ENCODE measurements at regions not wholly inside any gene's neighbourhood (a gene's known extent, or its start where the extent isn't known, plus 50 kb on each side); places are given as distances from the start of the nearest gene placed in this dataset.

GRCh38 chr4:11730545-11730944, 301.9 kb upstream of the HS3ST1 start:
- DNase-seq, result no peak

GRCh38 chr4:11729548-11729947, 300.9 kb upstream of the HS3ST1 start:
- no peak for DNase-seq

GRCh38 chr4:11727903-11728564, 299.3 kb upstream of the HS3ST1 start:
- DNase-seq, result no peak

DNA sequence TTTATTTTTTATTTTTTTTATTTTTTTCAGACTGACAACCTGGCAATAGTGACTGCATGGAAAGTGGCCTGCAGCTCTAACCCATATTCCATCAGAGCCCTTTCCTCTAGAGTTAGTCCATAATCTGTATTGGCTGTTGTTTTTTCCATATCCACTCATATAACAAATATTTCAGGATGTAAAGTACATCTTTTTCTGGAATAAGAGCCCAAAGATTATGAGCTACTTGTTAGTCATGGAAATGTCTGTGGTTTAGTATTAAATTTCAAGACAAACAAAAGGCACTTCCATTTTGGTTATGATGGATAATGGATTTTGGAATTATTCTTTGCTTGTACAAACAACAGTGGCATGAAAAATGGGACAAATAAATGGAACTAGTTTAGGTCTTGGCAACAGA, 296.0 kb upstream of the HS3ST1 start:
- DNase-seq, result no peak

DNA sequence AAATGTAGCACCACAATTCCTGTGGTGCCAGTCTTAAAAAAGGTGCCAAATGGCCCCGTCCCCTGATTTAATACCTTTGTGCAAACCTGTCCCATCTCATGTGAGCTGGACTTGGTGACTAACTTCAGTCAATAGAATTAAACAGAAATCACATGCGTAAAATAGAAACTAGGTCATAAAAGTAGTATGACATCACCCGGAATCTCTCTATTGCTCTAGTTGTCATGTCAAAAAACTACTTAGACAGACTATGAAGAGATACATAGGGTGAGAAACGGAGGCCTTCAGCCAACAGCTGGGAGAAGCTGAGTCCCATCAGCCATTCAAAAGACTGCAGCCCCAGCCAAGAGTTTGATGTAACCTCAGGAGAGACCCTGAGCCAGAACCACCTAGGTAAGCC, 293.5 kb upstream of the HS3ST1 start:
- no peak for DNase-seq

DNA sequence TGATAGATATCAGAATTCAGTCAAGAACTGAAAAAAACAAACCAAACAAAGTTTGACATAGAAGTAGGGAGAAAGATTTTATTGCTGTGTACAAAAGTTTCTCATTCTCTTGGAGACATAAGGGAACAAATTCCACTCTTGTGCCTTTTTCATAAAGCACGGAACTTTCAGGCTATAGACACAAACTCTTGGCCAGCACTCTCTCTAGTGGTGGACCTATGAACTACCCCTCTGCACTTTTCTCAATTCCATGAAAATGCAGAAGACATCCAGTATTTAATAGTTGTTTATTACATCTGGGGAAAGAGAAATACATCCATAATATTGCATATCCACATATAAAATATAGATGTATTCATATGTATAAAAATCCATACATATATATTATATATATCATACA, 291.6 kb upstream of the HS3ST1 start:
- no peak for DNase-seq

DNA sequence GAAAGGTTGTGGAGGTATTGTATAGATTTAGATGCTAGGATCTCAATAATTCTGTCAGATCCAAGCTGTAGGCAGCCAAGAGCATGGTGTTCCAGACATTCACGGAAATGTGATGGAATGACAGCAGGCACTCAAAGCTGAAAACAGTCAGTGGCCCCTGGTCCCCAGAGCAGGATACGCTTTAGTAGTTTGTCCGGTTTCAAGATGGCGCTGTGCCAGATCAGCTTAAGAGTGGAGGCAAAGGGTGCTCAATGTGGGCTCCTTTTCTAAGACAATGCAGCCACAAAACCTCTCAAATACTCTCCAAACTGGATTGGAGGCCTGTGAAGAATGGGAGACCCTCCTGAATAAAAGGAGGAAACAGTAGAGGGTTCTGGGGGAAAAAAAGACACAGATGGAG, 291.2 kb upstream of the HS3ST1 start:
- no peak for DNase-seq

DNA sequence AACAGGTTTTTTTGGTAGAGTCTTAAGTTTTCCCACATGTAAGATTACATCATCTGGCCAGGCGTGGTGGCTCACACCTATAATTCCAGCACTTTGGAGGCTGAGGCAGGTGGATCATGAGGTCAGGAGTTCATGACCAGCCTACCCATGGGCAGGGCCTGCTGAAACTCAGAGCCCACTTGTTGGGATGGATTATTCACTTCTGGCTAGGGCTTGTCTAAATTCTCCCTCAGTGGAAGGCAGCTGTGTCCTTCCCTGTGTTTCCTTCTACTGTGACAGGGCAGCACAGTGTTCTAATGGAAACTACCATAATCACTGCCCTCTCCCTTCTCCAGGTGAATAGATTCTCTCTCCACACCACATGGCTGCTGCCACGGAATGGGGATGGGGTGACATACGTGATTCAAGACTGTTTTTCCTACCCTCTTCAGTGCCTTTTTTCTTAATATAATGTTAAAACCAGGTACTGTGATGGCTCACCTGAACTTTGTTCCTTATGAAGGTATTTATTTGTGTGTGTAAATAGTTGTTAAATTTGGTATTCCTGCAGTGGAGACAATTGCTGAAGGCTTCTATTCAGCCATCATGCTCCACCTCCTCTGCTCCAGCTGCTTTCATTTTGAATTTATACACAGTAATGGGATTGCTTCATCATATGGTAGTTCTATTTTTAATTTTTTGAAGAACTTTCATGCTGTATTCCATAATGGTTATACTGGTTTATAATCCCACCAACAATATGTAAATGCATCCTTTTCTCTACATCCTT, 287.2 kb upstream of the HS3ST1 start:
- no peak for DNase-seq

DNA sequence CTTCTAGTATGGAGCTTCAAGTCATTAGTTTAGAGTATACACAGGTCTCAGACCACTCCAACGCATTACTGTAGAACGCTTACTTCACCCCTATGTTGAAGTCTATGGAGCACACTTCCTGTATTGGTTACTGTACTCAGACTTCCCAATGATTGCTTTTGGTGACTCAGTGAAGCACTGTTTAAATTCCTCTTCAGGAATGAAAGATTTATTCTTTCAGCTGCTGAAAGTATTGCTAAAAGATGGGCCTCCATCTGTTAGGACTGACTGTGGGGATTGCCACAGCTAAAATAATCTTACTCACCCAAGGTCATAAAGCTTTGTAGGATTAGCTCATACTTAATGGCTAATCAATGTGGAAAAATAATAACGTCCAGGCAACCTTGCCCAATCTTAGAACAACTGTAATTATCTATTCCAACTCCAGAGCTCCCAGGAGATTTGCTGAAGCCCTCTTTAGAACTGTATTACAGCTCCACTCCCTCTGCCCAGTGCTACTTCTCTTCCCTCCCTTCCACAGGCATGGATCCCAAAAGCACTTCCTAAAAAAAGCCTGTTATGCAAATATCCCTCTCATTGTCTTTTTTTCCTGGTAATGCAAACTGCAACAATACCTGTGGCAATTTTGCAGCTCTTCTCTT, 281.9 kb upstream of the HS3ST1 start:
- DNase-seq, result no peak

- no peak for DNase-seq
Observed at GRCh38 chr4:11704186-11704830, 275.6 kb upstream of the HS3ST1 start.

- DNase-seq, result no peak
Observed at GRCh38 chr4:11702886-11703557, 274.3 kb upstream of the HS3ST1 start.

GRCh38 chr4:11701966-11702725, 273.5 kb upstream of the HS3ST1 start:
- DNase-seq, result no peak

GRCh38 chr4:11700751-11701226, 272.1 kb upstream of the HS3ST1 start:
- no peak for DNase-seq

DNA sequence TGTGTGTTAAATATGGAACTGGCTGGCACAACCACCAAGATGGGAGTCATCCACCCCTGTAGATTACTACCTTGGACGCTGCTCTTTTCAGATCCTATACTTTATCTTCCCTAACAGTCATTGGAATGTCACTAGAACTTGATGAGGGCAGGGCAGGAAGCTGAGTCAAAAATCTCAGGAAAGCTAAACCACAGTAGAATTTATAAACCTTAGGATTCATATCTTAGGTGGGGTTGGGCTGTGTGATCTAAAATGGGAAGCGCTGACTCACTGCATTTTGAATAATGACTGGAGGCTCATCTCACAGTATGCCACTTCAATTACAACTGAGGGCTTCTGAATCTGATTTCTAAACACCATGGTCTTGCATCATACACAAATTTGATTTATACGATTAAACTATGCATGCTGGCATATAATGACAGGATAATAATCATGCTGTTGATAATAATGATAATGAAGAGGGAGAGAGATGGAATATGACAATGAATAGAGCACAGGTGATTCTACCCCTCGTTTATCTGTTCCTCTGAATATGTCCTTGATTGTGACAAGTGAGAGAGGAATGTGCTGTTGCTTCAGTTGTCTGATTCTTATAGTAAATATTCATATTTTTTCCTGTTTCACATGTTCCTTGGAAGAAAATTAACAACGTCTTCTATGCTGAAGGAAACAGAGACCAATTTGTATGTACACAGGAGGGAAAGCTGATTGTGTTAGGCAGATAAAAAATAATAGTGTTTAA, 270.3 kb upstream of the HS3ST1 start:
- no peak for DNase-seq

DNA sequence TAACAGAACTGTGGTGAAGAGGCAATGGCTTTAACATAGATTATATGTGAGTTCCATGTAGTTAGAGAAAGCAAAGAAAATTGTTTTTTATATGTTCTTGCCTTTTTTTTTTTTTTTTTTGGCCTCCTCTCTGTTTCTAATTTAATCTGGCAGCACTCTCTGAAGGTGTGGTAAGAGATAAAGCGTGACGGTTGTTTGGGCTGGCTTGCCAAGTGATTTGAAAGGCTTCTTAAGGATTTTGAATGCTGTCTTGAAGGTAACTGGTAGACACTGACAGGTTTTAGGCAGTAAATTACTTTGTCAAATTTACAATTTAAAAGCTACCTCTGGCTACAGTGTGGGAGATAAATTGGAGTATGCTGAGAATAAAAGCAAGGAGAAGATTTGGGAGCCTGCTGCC, 269.3 kb upstream of the HS3ST1 start:
- no peak for DNase-seq

DNA sequence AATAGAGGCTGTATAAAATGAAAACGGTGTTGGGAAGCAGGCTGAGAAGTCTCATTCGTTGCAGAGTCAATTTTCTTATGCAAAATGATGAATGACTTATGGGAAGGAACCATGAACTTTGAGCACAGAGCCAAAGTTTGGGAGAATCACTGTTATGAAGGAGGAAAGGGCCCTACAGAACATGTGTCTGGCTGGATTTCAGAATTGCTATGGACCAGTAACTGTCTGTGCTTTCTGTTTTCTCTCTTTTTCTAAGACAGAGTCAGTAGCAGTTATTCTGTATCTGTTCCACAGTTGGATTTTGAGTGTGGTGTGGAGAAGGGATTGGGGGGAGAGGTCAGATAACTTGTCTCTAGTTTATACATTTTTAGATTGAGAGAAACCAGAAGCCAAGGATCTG, 265.0 kb upstream of the HS3ST1 start:
- DNase-seq, result no peak

DNA sequence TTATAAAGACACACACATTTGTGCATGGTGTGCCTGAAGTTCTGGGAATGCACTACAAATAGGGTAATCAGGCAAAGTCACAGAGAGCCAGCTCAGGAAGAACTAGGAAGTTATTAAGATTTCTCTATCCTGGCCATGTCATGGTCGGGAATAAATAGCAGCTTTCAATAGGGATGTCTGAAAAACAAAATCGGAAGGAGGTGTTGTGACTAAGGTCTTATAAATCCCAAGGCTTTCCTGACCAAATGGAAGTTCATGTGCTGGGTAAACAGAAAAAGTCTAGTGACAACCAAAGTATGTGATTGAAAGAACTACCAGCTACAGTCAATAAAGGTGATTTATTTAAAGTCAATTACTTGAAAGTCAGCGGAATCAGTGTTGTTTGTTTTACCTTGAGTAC, 262.5 kb upstream of the HS3ST1 start:
- no peak for DNase-seq

DNA sequence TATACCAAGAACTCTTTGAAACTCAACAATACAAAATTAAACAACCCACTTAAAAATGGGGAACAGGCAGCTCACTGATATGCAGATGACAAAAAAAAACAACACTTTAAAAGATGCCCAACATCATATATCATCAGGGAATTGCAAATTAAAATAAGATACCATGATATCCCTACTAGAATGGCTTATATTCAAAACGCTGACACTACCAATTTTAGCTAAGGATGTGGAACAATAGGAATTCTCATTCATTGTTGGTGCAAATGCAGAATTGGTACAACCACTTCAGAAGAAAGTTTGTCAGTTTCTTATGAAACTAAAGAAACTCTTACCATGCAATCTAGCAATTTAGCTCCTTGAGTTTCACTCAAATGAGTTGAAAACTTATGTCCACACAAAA, 259.0 kb upstream of the HS3ST1 start:
- no peak for DNase-seq

GRCh38 chr4:11685481-11685880, 256.8 kb upstream of the HS3ST1 start:
- no peak for DNase-seq

DNA sequence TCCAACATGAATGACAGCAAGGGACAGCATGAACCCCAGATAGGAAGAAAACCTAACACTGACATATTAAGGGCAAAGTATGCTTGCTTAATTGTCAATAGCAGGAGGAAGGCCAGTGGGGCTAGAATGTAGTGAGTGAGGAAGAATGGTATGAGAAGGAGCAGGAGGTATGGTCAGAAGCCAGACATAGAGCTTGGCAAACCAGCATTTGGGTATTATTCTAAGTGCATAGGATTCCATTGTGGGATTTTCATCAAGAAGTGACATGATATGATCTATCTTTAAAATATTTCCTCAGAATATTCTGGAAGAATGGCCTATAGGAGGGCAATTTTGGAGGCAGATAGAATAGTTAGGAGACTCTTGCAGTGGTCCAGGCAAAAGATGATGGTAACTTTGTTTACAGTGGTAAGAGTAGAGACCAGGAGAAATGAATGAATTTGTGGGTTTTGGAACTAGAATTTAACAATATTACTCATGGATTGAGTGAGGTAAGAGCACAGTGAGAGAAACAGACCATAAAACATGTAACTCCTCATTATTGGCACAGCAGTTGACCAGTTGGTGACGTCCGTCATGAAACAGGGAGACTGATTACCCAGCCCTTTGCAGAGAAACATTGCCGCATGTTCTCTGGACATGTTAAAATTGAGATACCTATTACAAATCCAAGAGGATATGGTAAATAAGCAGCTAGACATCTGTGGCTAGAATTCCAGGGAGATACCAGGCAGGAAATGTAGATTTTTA, 246.5 kb upstream of the HS3ST1 start:
- no peak for DNase-seq

- DNase-seq, result no peak
Observed at GRCh38 chr4:11670304-11670703, 241.6 kb upstream of the HS3ST1 start.
